IMR-90 (cell line): ENCODE measurements at regions not wholly inside any gene's neighbourhood (a gene's known extent, or its start where the extent isn't known, plus 50 kb on each side); places are given as distances from the start of the nearest gene placed in this dataset.

ENCODE experiments used
- ATAC-seq: fragments of 200-7000 bp; cut with Tn5 transposase; 2 replicates; pipeline ENCODE4 v1.9.1; 2020; ENCODE audit warnings: low read depth, mild to moderate bottlenecking, moderate library complexity
- BruUV-seq: library from RNA; stranded (reverse); fragments of 400-500 nt; replicated peaks from 2 replicates; lab custom pipeline; 2021; lab: Mats Ljungman, UMichigan
- CTCF ChIA-PET: fragments of 300-600 bp; formaldehyde crosslinking; extraction: SDS; loops from one replicate; lab custom pipeline; 2021; ENCODE audit warnings: antibody characterized with exemption; lab: Yijun Ruan, JAX
- POLR2A ChIA-PET: fragments of 300-600 bp; sonication (Branson Sonifier 250); formaldehyde crosslinking; loops from one replicate; lab custom pipeline; 2022; ENCODE audit warnings: antibody characterized with exemption; ENCODE audit not compliant: unreplicated experiment; lab: Charles Lee
- DNase-seq: peaks from one replicate; pipeline ENCODE4 v3.0.0; 2013
- H2AFZ ChIP-seq: replicated peaks from 2 replicates; pipeline ENCODE3; 2013; ENCODE audit warnings: low read length, mild to moderate bottlenecking; ENCODE audit not compliant: poor library complexity
- H2AK5ac ChIP-seq: 2 replicates; pipeline ENCODE4 v1.6.1; 2013; ENCODE audit warnings: low read depth, low read length, inconsistent platforms
- H2AK9ac ChIP-seq: replicated peaks from 2 replicates; pipeline ENCODE3; 2013; ENCODE audit warnings: mild to moderate bottlenecking, low read depth, low read length, moderate library complexity; ENCODE audit not compliant: poor library complexity
- H2BK120ac ChIP-seq: 2 replicates; pipeline ENCODE4 v1.6.1; 2013; ENCODE audit warnings: low read depth, low read length, inconsistent platforms
- H2BK15ac ChIP-seq: 3 replicates; pipeline ENCODE4 v1.6.1; 2013; ENCODE audit warnings: low read depth, low read length, inconsistent platforms
- H2BK20ac ChIP-seq: 2 replicates; pipeline ENCODE4 v1.6.1; 2013; ENCODE audit warnings: low read depth, mild to moderate bottlenecking, inconsistent platforms, low read length, moderate library complexity
- H2BK5ac ChIP-seq: 2 replicates; pipeline ENCODE4 v1.6.1; 2013; ENCODE audit warnings: mild to moderate bottlenecking, low read depth, low read length, inconsistent platforms; ENCODE audit not compliant: poor library complexity, severe bottlenecking
- H3K14ac ChIP-seq: replicated peaks from 2 replicates; pipeline ENCODE4 v1.6.1; 2013; ENCODE audit warnings: low read depth, low read length, inconsistent platforms
- H3K18ac ChIP-seq: 2 replicates; pipeline ENCODE4 v1.6.1; 2013; ENCODE audit warnings: low read depth, low read length, control low read depth
- H3K23ac ChIP-seq: 2 replicates; pipeline ENCODE4 v1.6.1; 2013; ENCODE audit warnings: low read depth, low read length, inconsistent platforms
- H3K27ac ChIP-seq: 2 replicates; pipeline ENCODE4 v1.5.1; 2013; ENCODE audit warnings: mild to moderate bottlenecking, control low read depth, low read length; ENCODE audit not compliant: insufficient read depth
- H3K27me3 ChIP-seq: 2 replicates; pipeline ENCODE4 v1.6.1; 2013; ENCODE audit warnings: low read length; ENCODE audit not compliant: control insufficient read depth, insufficient read depth
- H3K36me3 ChIP-seq: 2 replicates; pipeline ENCODE4 v1.6.1; 2013; ENCODE audit warnings: low read length, mixed read lengths; ENCODE audit not compliant: control insufficient read depth, insufficient read depth
- H3K4ac ChIP-seq: 2 replicates; pipeline ENCODE4 v1.6.1; 2013; ENCODE audit warnings: low read depth, low read length, inconsistent platforms
- H3K4me1 ChIP-seq: 2 replicates; pipeline ENCODE4 v1.6.1; 2013; ENCODE audit warnings: low read length, mixed read lengths; ENCODE audit not compliant: control insufficient read depth, insufficient read depth
- H3K4me2 ChIP-seq: 2 replicates; pipeline ENCODE4 v1.6.1; 2013; ENCODE audit warnings: low read depth, mild to moderate bottlenecking, control low read depth, low read length, moderate library complexity
- H3K4me3 ChIP-seq: 2 replicates; pipeline ENCODE4 v1.5.1; 2013; ENCODE audit warnings: low read depth, mild to moderate bottlenecking, control low read depth, low read length, moderate library complexity; ENCODE audit not compliant: insufficient read depth
- H3K56ac ChIP-seq: 2 replicates; pipeline ENCODE4 v1.6.1; 2013; ENCODE audit warnings: low read length, inconsistent platforms; ENCODE audit not compliant: insufficient read depth; ENCODE audit errors: extremely low read depth
- H3K79me1 ChIP-seq, 2 experiments: 2 replicates each; pipeline ENCODE4 v1.6.1; 2013; ENCODE audit warnings: low read length in 2 of 2, inconsistent platforms in 1 of 2, low read depth in 1 of 2
- H3K9ac ChIP-seq: 2 replicates; pipeline ENCODE4 v1.6.1; 2013; ENCODE audit warnings: low read depth, low read length, control low read depth
- H3K9me1 ChIP-seq: 2 replicates; pipeline ENCODE4 v1.6.1; 2013; ENCODE audit warnings: low read length, inconsistent platforms; ENCODE audit not compliant: insufficient read depth
- H3K9me3 ChIP-seq: 2 replicates; pipeline ENCODE4 v1.6.1; 2013; ENCODE audit warnings: low read length; ENCODE audit not compliant: control insufficient read depth, insufficient read depth
- H4K20me1 ChIP-seq: 2 replicates; pipeline ENCODE4 v1.6.1; 2013; ENCODE audit warnings: low read length, inconsistent platforms; ENCODE audit not compliant: insufficient read depth
- H4K5ac ChIP-seq: 2 replicates; pipeline ENCODE4 v1.6.1; 2013; ENCODE audit warnings: mild to moderate bottlenecking, low read depth, low read length, control low read depth
- H4K8ac ChIP-seq, 2 experiments: 2 replicates each; pipeline ENCODE4 v1.6.1; 2013; ENCODE audit warnings: low read depth in 2 of 2, low read length in 2 of 2, control low read depth in 1 of 2, inconsistent platforms in 1 of 2
- H4K91ac ChIP-seq: 2 replicates; pipeline ENCODE4 v1.6.1; 2013; ENCODE audit warnings: low read depth, low read length, inconsistent platforms; ENCODE audit not compliant: insufficient read depth
- BHLHE40 ChIP-seq: fragments of 150-350 bp; IDR thresholded peaks from 2 replicates; pipeline ENCODE4 v1.6.1; 2016; ENCODE audit warnings: mild to moderate bottlenecking, low read depth, low read length
- CEBPB ChIP-seq: IDR thresholded peaks from 2 replicates; pipeline ENCODE4 v1.6.1; 2012; ENCODE audit warnings: low read depth, low read length, improper control_type of control experiment
- CHD1 ChIP-seq: IDR thresholded peaks from 2 replicates; pipeline ENCODE4 v1.6.1; 2012; ENCODE audit warnings: low read depth, low read length, improper control_type of control experiment
- CTCF ChIP-seq: conservative IDR thresholded peaks from 2 replicates; pipeline ENCODE4 v1.5.1; 2012; ENCODE audit warnings: mild to moderate bottlenecking, low read depth, low read length, improper control_type of control experiment
- ELK1 ChIP-seq: fragments of 150-350 bp; IDR thresholded peaks from 2 replicates; pipeline ENCODE4 v1.6.1; 2016; ENCODE audit warnings: low read depth, mild to moderate bottlenecking, low read length, moderate library complexity, borderline replicate concordance
- FOS ChIP-seq: fragments of 150-350 bp; IDR thresholded peaks from 2 replicates; pipeline ENCODE4 v1.6.1; 2016; ENCODE audit warnings: low read depth, low read length
- MAFK ChIP-seq: IDR thresholded peaks from 2 replicates; pipeline ENCODE4 v1.6.1; 2012; ENCODE audit warnings: low read depth, low read length, improper control_type of control experiment
- MAZ ChIP-seq: IDR thresholded peaks from 2 replicates; pipeline ENCODE4 v1.6.1; 2012; ENCODE audit warnings: low read depth, mild to moderate bottlenecking, low read length, improper control_type of control experiment, moderate library complexity, borderline replicate concordance
- MXI1 ChIP-seq: IDR thresholded peaks from 2 replicates; pipeline ENCODE4 v1.6.1; 2012; ENCODE audit warnings: low read depth, mild to moderate bottlenecking, low read length, moderate library complexity, borderline replicate concordance
- NFE2L2 ChIP-seq: fragments of 150-350 bp; IDR thresholded peaks from 2 replicates; pipeline ENCODE4 v1.6.1; 2016; ENCODE audit warnings: low read depth, mild to moderate bottlenecking, low read length
- POLR2A ChIP-seq: IDR thresholded peaks from 2 replicates; pipeline ENCODE4 v1.6.1; 2012; ENCODE audit warnings: mild to moderate bottlenecking, low read depth, low read length
- RAD21 ChIP-seq: IDR thresholded peaks from 2 replicates; pipeline ENCODE4 v1.6.1; 2012; ENCODE audit warnings: low read length, improper control_type of control experiment
- RCOR1 ChIP-seq: IDR thresholded peaks from 2 replicates; pipeline ENCODE4 v1.6.1; 2012; ENCODE audit warnings: mild to moderate bottlenecking, low read length, improper control_type of control experiment; ENCODE audit not compliant: insufficient replicate concordance
- RFX5 ChIP-seq: IDR thresholded peaks from 2 replicates; pipeline ENCODE4 v1.8.0; 2012; ENCODE audit warnings: low read depth, mild to moderate bottlenecking, low read length, moderate library complexity
- SMC3 ChIP-seq: fragments of 150-350 bp; IDR thresholded peaks from 2 replicates; pipeline ENCODE4 v1.6.1; 2016; ENCODE audit warnings: low read depth, mild to moderate bottlenecking, antibody characterized with exemption, low read length, moderate library complexity
- USF2 ChIP-seq: fragments of 150-350 bp; IDR thresholded peaks from 2 replicates; pipeline ENCODE4 v1.6.1; 2017; ENCODE audit warnings: mild to moderate bottlenecking, antibody characterized with exemption, low read length, low read depth
- WGBS, 2 experiments: methylation state at CpG; one replicate each; pipeline versions ENCODE4 v1.1.5 to v1.1.7; 2013; ENCODE audit warnings: missing lambda C conversion rate in 2 of 2; ENCODE audit not compliant: insufficient read length in 1 of 2; ENCODE audit errors: extremely low coverage in 2 of 2; 5-methylcytosine and 5-hydroxymethylcytosine counted together
- dilution Hi-C: fragments of 300-500 bp; cut with HindIII; formaldehyde crosslinking; loops from one replicate; pipeline ENCODE4 v1.14.3; 2018; ENCODE audit warnings: low sequenced_read_pairs; ENCODE audit not compliant: unreplicated experiment
- in situ Hi-C: fragments of 300-500 bp; cut with MboI; formaldehyde crosslinking; loops from 3 replicates; pipeline ENCODE4 v1.14.3; 2019; ENCODE audit warnings: low sequenced_read_pairs, inconsistent platforms, mixed read lengths
- intact Hi-C: fragments of 100-400 bp; cut with micrococcal nuclease; formaldehyde crosslinking; loops from 2 replicates; pipeline ENCODE4 v1.10.0; 2022

GRCh38 chr19:31105761-31106160, 243.5 kb downstream of the TSHZ3 start:
- dilution Hi-C loops: no loop called here
- DNase-seq (no peak), ATAC-seq (no peak)
- no peak overlapping the region for H4K5ac ChIP-seq
- CTCF ChIA-PET: interaction anchor here (0.6 kb wide), 1 partner anchor 233 kb away, joined by 3 read pairs; no protein-coding TSS in a partner anchor
- no TSS peak for BruUV-seq
- POLR2A ChIA-PET: no interaction called here
- H2BK5ac ChIP-seq: no peak overlapping the region
- no peaks in the 10 kb centered on the region for H3K36me3 ChIP-seq
- peak overlapping the region; percentile 17 for H2AFZ ChIP-seq
- H3K27me3 ChIP-seq: no peaks in the 10 kb centered on the region; the same call in 1 of the 2 replicates
- H3K4me2 ChIP-seq: no peak overlapping the region
- H2BK15ac ChIP-seq: no peak overlapping the region
- TF ChIP-seq SMC3 (no peak), FOS (no peak), MAZ (no peak), NFE2L2 (no peak), RCOR1 (no peak), RFX5 (no peak), CTCF (no peak), USF2 (no peak), CHD1 (no peak), MAFK (no peak), CEBPB (no peak), ELK1 (no peak), RAD21 (no peak), BHLHE40 (no peak), POLR2A (no peak), MXI1 (no peak)
- no peak overlapping the region for H3K23ac ChIP-seq
- no peak overlapping the region for H4K91ac ChIP-seq
- H3K18ac ChIP-seq: no peak overlapping the region
- H4K20me1 ChIP-seq: no peaks in the 10 kb centered on the region
- H3K9ac ChIP-seq: no peak overlapping the region
- H3K4ac ChIP-seq: no peak overlapping the region
- intact Hi-C loops: no loop called here
- H2AK5ac ChIP-seq: no peak overlapping the region
- no peak overlapping the region for H3K14ac ChIP-seq
- H2AK9ac ChIP-seq: no peak overlapping the region
- no peaks in the 10 kb centered on the region for H3K9me3 ChIP-seq
- H2BK20ac ChIP-seq: no peak overlapping the region
- H3K4me1 ChIP-seq: no peaks in the 10 kb centered on the region
- no peak overlapping the region for H3K27ac ChIP-seq
- in situ Hi-C loops: no loop called here
- 67% methylated on average over 1 of the region's 4 CpGs; no CpG with 5 or more reads in 1 of the 2 experiments for WGBS, 2 experiments
- no peak overlapping the region for H4K8ac ChIP-seq
- no peak overlapping the region for H3K4me3 ChIP-seq
- H3K56ac ChIP-seq: no peak overlapping the region
- no peaks in the 10 kb centered on the region for H3K9me1 ChIP-seq
- H2BK120ac ChIP-seq: no peak overlapping the region
- no peaks in the 10 kb centered on the region for H3K79me1 ChIP-seq
